Prostate gland (tissue), 2 donors: ENCODE measurements at regions not wholly inside any gene's neighbourhood (a gene's known extent, or its start where the extent isn't known, plus 50 kb on each side); places are given as distances from the start of the nearest gene placed in this dataset.

Experiments used
- POLR2A ChIP-seq: fragments of 450-650 bp; IDR thresholded peaks from one replicate; pipeline ENCODE4 v1.6.1; 2016; ENCODE audit warnings: antibody characterized with exemption, mild to moderate bottlenecking
- TF ChIP-seq, protein P1 (sequence below), 4 experiments: fragments of 200-600 bp in 2 of 4; fragments of 450-650 bp in 2 of 4; sonication (generic) in 2 of 4; IDR thresholded peaks; 1 replicate in 3 of 4; 2 replicates in 1 of 4; pipeline ENCODE4 v1.5.1; 2016 to 2019; ENCODE audit warnings: antibody characterized with exemption in 4 of 4, mild to moderate bottlenecking in 2 of 4, moderate library complexity in 2 of 4

DNA sequence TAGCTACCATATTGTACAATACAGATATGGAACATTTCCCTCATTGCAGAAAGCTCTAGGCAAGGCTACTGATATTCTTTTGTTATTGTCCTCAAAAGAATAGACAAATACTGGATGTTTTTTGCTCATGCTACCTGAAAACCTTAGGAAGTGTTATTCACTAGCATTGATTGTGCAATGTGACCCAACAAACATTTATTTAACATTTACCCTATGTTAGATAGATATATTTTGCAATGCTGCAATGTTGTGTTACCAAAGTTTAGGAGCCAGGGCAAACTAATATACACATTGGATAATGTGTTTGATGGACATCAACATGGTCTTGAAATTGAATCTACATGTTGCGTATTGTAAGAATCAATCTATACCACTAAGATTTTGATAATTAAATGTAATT lies 112.8 kb upstream of the CREB5 start:
- TF ChIP-seq, protein P1, sequence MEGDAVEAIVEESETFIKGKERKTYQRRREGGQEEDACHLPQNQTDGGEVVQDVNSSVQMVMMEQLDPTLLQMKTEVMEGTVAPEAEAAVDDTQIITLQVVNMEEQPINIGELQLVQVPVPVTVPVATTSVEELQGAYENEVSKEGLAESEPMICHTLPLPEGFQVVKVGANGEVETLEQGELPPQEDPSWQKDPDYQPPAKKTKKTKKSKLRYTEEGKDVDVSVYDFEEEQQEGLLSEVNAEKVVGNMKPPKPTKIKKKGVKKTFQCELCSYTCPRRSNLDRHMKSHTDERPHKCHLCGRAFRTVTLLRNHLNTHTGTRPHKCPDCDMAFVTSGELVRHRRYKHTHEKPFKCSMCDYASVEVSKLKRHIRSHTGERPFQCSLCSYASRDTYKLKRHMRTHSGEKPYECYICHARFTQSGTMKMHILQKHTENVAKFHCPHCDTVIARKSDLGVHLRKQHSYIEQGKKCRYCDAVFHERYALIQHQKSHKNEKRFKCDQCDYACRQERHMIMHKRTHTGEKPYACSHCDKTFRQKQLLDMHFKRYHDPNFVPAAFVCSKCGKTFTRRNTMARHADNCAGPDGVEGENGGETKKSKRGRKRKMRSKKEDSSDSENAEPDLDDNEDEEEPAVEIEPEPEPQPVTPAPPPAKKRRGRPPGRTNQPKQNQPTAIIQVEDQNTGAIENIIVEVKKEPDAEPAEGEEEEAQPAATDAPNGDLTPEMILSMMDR (IDR thresholded peaks at IDR 0.05) = no peak
- no peak for TF ChIP-seq POLR2A
